ENCODE measurements at regions not wholly inside any gene's neighbourhood (a gene's known extent, or its start where the extent isn't known, plus 50 kb on each side); places are given as distances from the start of the nearest gene placed in this dataset.
"Not testable (repeated sequence)": the region's sequence is repeated elsewhere in the genome, so short reads cannot be mapped to it uniquely, and the experiment has no call there.

- WGBS, 2 experiments (ENCODE audit: insufficient coverage in 2 of 2) = 100% methylated on average over 1 of the region's 3 CpGs; no CpG with 5 or more reads in 1 of the 2 experiments
- H3K4me3 ChIP-seq (ENCODE audit: extremely low read depth, insufficient read depth, low read length, poor library complexity, severe bottlenecking); H3K9me3 ChIP-seq (ENCODE audit: control insufficient read depth, low read length); H3K27ac ChIP-seq (ENCODE audit: low read depth, low read length, severe bottlenecking); H3K36me3 ChIP-seq (ENCODE audit: control insufficient read depth, insufficient read depth, low read length); H3K4me1 ChIP-seq (ENCODE audit: control insufficient read depth, insufficient read depth, low read length, poor library complexity, severe bottlenecking): not testable (repeated sequence)
Measured at GRCh38 chr1:219077767-219078166, 95.9 kb upstream of the LYPLAL1 start.

- H3K36me3 ChIP-seq (ENCODE audit: control insufficient read depth, insufficient read depth, low read length) = no peaks in the 10 kb centered on the region
- no peaks in the 10 kb centered on the region for H3K9me3 ChIP-seq (ENCODE audit: control insufficient read depth, low read length)
- WGBS, 2 experiments (ENCODE audit: insufficient coverage in 2 of 2) = 89 to 92% methylated on average over 4 to 6 of the region's 7 CpGs
- H3K27ac ChIP-seq (ENCODE audit: low read depth, low read length, severe bottlenecking) = no peak overlapping the region
- H3K4me1 ChIP-seq (ENCODE audit: control insufficient read depth, insufficient read depth, low read length, poor library complexity, severe bottlenecking) = peaks cover 19% of the 10 kb centered on the region
- no peak overlapping the region for H3K4me3 ChIP-seq (ENCODE audit: extremely low read depth, insufficient read depth, low read length, poor library complexity, severe bottlenecking)
Measured at GRCh38 chr1:219081943-219082925, 91.4 kb upstream of the LYPLAL1 start.

GRCh38 chr1:219083631-219084030 lies 90.0 kb upstream of the LYPLAL1 start:
- no peak overlapping the region for H3K4me3 ChIP-seq (ENCODE audit: extremely low read depth, insufficient read depth, low read length, poor library complexity, severe bottlenecking)
- 100% methylated on average over 1 of the region's 1 CpG; no CpG with 5 or more reads in 1 of the 2 experiments for WGBS, 2 experiments (ENCODE audit: insufficient coverage in 2 of 2)
- H3K27ac ChIP-seq (ENCODE audit: low read depth, low read length, severe bottlenecking) = no peak overlapping the region
- no peaks in the 10 kb centered on the region for H3K9me3 ChIP-seq (ENCODE audit: control insufficient read depth, low read length)
- no peaks in the 10 kb centered on the region for H3K36me3 ChIP-seq (ENCODE audit: control insufficient read depth, insufficient read depth, low read length)
- peaks cover 19% of the 10 kb centered on the region for H3K4me1 ChIP-seq (ENCODE audit: control insufficient read depth, insufficient read depth, low read length, poor library complexity, severe bottlenecking)

GRCh38 chr1:219085082-219085481 lies 88.6 kb upstream of the LYPLAL1 start:
- WGBS, 2 experiments (ENCODE audit: insufficient coverage in 2 of 2) = 80% methylated on average over 1 of the region's 3 CpGs; no CpG with 5 or more reads in 1 of the 2 experiments
- H3K27ac ChIP-seq (ENCODE audit: low read depth, low read length, severe bottlenecking) = no peak overlapping the region
- H3K4me3 ChIP-seq (ENCODE audit: extremely low read depth, insufficient read depth, low read length, poor library complexity, severe bottlenecking) = no peak overlapping the region
- no peaks in the 10 kb centered on the region for H3K9me3 ChIP-seq (ENCODE audit: control insufficient read depth, low read length)
- H3K36me3 ChIP-seq (ENCODE audit: control insufficient read depth, insufficient read depth, low read length) = no peaks in the 10 kb centered on the region
- H3K4me1 ChIP-seq (ENCODE audit: control insufficient read depth, insufficient read depth, low read length, poor library complexity, severe bottlenecking) = peaks cover 19% of the 10 kb centered on the region

GRCh38 chr1:219085988-219086387 lies 87.7 kb upstream of the LYPLAL1 start:
- Histone ChIP-seq H3K36me3 (ENCODE audit: control insufficient read depth, insufficient read depth, low read length) (no peaks in the 10 kb centered on the region), H3K9me3 (ENCODE audit: control insufficient read depth, low read length) (no peaks in the 10 kb centered on the region), H3K27ac (ENCODE audit: low read depth, low read length, severe bottlenecking) (no peak overlapping the region), H3K4me3 (ENCODE audit: extremely low read depth, insufficient read depth, low read length, poor library complexity, severe bottlenecking) (no peak overlapping the region), H3K4me1 (ENCODE audit: control insufficient read depth, insufficient read depth, low read length, poor library complexity, severe bottlenecking) (peaks cover 19% of the 10 kb centered on the region)
- no CpG with 5 or more reads among the region's 1 CpG for WGBS, 2 experiments (ENCODE audit: insufficient coverage in 2 of 2)

GRCh38 chr1:219086956-219087469 lies 86.7 kb upstream of the LYPLAL1 start:
- WGBS, 2 experiments (ENCODE audit: insufficient coverage in 2 of 2) = no CpG with 5 or more reads among the region's 1 CpG
- H3K27ac ChIP-seq (ENCODE audit: low read depth, low read length, severe bottlenecking) = no peak overlapping the region
- H3K36me3 ChIP-seq (ENCODE audit: control insufficient read depth, insufficient read depth, low read length) = no peaks in the 10 kb centered on the region
- peaks cover 19% of the 10 kb centered on the region for H3K4me1 ChIP-seq (ENCODE audit: control insufficient read depth, insufficient read depth, low read length, poor library complexity, severe bottlenecking)
- no peaks in the 10 kb centered on the region for H3K9me3 ChIP-seq (ENCODE audit: control insufficient read depth, low read length)
- H3K4me3 ChIP-seq (ENCODE audit: extremely low read depth, insufficient read depth, low read length, poor library complexity, severe bottlenecking) = no peak overlapping the region

- Histone ChIP-seq H3K36me3 (ENCODE audit: control insufficient read depth, insufficient read depth, low read length) (no peaks in the 10 kb centered on the region), H3K4me3 (ENCODE audit: extremely low read depth, insufficient read depth, low read length, poor library complexity, severe bottlenecking) (no peak overlapping the region), H3K4me1 (ENCODE audit: control insufficient read depth, insufficient read depth, low read length, poor library complexity, severe bottlenecking) (peaks cover 19% of the 10 kb centered on the region), H3K9me3 (ENCODE audit: control insufficient read depth, low read length) (no peaks in the 10 kb centered on the region), H3K27ac (ENCODE audit: low read depth, low read length, severe bottlenecking) (no peak overlapping the region)
- 95 to 98% methylated on average over 3 to 4 of the region's 5 CpGs for WGBS, 2 experiments (ENCODE audit: insufficient coverage in 2 of 2)
Measured at GRCh38 chr1:219088778-219089557, 84.7 kb upstream of the LYPLAL1 start.

- peaks cover 10% of the 10 kb centered on the region for H3K4me1 ChIP-seq (ENCODE audit: control insufficient read depth, insufficient read depth, low read length, poor library complexity, severe bottlenecking)
- no peaks in the 10 kb centered on the region for H3K9me3 ChIP-seq (ENCODE audit: control insufficient read depth, low read length)
- H3K36me3 ChIP-seq (ENCODE audit: control insufficient read depth, insufficient read depth, low read length) = no peaks in the 10 kb centered on the region
- no CpG with 5 or more reads among the region's 1 CpG for WGBS, 2 experiments (ENCODE audit: insufficient coverage in 2 of 2)
- no peak overlapping the region for H3K27ac ChIP-seq (ENCODE audit: low read depth, low read length, severe bottlenecking)
- no peak overlapping the region for H3K4me3 ChIP-seq (ENCODE audit: extremely low read depth, insufficient read depth, low read length, poor library complexity, severe bottlenecking)
Measured at GRCh38 chr1:219090607-219091006, 83.1 kb upstream of the LYPLAL1 start.

GRCh38 chr1:219092206-219092605 lies 81.5 kb upstream of the LYPLAL1 start:
- Histone ChIP-seq H3K4me1 (ENCODE audit: control insufficient read depth, insufficient read depth, low read length, poor library complexity, severe bottlenecking) (no peaks in the 10 kb centered on the region), H3K36me3 (ENCODE audit: control insufficient read depth, insufficient read depth, low read length) (no peaks in the 10 kb centered on the region), H3K27ac (ENCODE audit: low read depth, low read length, severe bottlenecking) (no peak overlapping the region), H3K9me3 (ENCODE audit: control insufficient read depth, low read length) (no peaks in the 10 kb centered on the region), H3K4me3 (ENCODE audit: extremely low read depth, insufficient read depth, low read length, poor library complexity, severe bottlenecking) (no peak overlapping the region)
- no CpG with 5 or more reads among the region's 1 CpG for WGBS, 2 experiments (ENCODE audit: insufficient coverage in 2 of 2)

GRCh38 chr1:219099307-219099706 lies 74.4 kb upstream of the LYPLAL1 start:
- Histone ChIP-seq H3K36me3 (ENCODE audit: control insufficient read depth, insufficient read depth, low read length) (no peaks in the 10 kb centered on the region), H3K9me3 (ENCODE audit: control insufficient read depth, low read length) (no peaks in the 10 kb centered on the region)
- WGBS, 2 experiments (ENCODE audit: insufficient coverage in 2 of 2) = no CpG with 5 or more reads among the region's 1 CpG

More at GRCh38 chr1:219099307-219099706, 74.4 kb upstream of the LYPLAL1 start:
- Histone ChIP-seq H3K4me1 (ENCODE audit: control insufficient read depth, insufficient read depth, low read length, poor library complexity, severe bottlenecking) (no peaks in the 10 kb centered on the region), H3K4me3 (ENCODE audit: extremely low read depth, insufficient read depth, low read length, poor library complexity, severe bottlenecking) (no peak overlapping the region), H3K27ac (ENCODE audit: low read depth, low read length, severe bottlenecking) (no peak overlapping the region)
